ENCODE measurements at regions not wholly inside any gene's neighbourhood (a gene's known extent, or its start where the extent isn't known, plus 50 kb on each side); places are given as distances from the start of the nearest gene placed in this dataset.

GRCh38 chr5:114636271-114636670 lies 274.4 kb downstream of the KCNN2 start:
- ATAC-seq (ENCODE audit: low FRiP score in 2 of 2) (no peak), DNase-seq (no peak)
- Histone ChIP-seq H3K9me3 (no peaks in the 10 kb centered on the region), H3K4me3 (no peak overlapping the region), H3K4me1 (no peaks in the 10 kb centered on the region), H3K36me3 (no peaks in the 10 kb centered on the region), H3K27me3 (no peaks in the 10 kb centered on the region), H3K27ac (no peak overlapping the region)
- TF ChIP-seq POLR2A (IDR thresholded peaks at IDR 0.05): no peak
- TF ChIP-seq EP300 (IDR thresholded peaks at IDR 0.05): no peak
- no peak for TF ChIP-seq POLR2AphosphoS5 (IDR thresholded peaks at IDR 0.05)
- no peak for TF ChIP-seq CTCF (IDR thresholded peaks at IDR 0.05)
- 49 to 63% methylated on average over 3 of the region's 3 CpGs for WGBS, 2 donors

GRCh38 chr5:114634967-114635901 lies 273.4 kb downstream of the KCNN2 start:
- Histone ChIP-seq H3K27ac (no peak overlapping the region), H3K9me3 (no peaks in the 10 kb centered on the region), H3K4me1 (no peaks in the 10 kb centered on the region), H3K27me3 (no peaks in the 10 kb centered on the region), H3K4me3 (no peak overlapping the region), H3K36me3 (no peaks in the 10 kb centered on the region)
- 63 to 80% methylated on average over 5 of the region's 5 CpGs for WGBS, 2 donors
- TF ChIP-seq EP300 (IDR thresholded peaks at IDR 0.05) (no peak), CTCF (IDR thresholded peaks at IDR 0.05) (no peak), POLR2AphosphoS5 (IDR thresholded peaks at IDR 0.05) (no peak), POLR2A (IDR thresholded peaks at IDR 0.05) (no peak)
- no peak for ATAC-seq (ENCODE audit: low FRiP score in 2 of 2)
- DNase-seq: no peak

GRCh38 chr5:114634517-114634916 lies 272.6 kb downstream of the KCNN2 start:
- no peaks in the 10 kb centered on the region for H3K36me3 ChIP-seq
- no peaks in the 10 kb centered on the region for H3K4me1 ChIP-seq
- no peak for ATAC-seq (ENCODE audit: low FRiP score in 2 of 2)
- H3K9me3 ChIP-seq: no peaks in the 10 kb centered on the region
- TF ChIP-seq POLR2AphosphoS5 (IDR thresholded peaks at IDR 0.05) (no peak), POLR2A (IDR thresholded peaks at IDR 0.05) (no peak), CTCF (IDR thresholded peaks at IDR 0.05) (no peak), EP300 (IDR thresholded peaks at IDR 0.05) (no peak)
- H3K4me3 ChIP-seq: no peak overlapping the region
- no peak for DNase-seq
- WGBS, 2 donors: 96 to 100% methylated on average over 2 of the region's 2 CpGs
- no peak overlapping the region for H3K27ac ChIP-seq
- H3K27me3 ChIP-seq: no peaks in the 10 kb centered on the region

GRCh38 chr5:114612406-114612805 lies 250.5 kb downstream of the KCNN2 start:
- ATAC-seq (ENCODE audit: low FRiP score in 2 of 2) (no peak), DNase-seq (no peak)
- WGBS, 2 donors: 63 to 76% methylated on average over 3 of the region's 3 CpGs
- H3K27me3 ChIP-seq: no peaks in the 10 kb centered on the region
- H3K9me3 ChIP-seq: no peaks in the 10 kb centered on the region
- H3K36me3 ChIP-seq: no peaks in the 10 kb centered on the region
- H3K4me1 ChIP-seq: no peaks in the 10 kb centered on the region
- no peak overlapping the region for H3K27ac ChIP-seq
- no peak overlapping the region for H3K4me3 ChIP-seq
- no peak for TF ChIP-seq POLR2AphosphoS5 (IDR thresholded peaks at IDR 0.05)
- TF ChIP-seq CTCF (IDR thresholded peaks at IDR 0.05): no peak

- 44 to 57% methylated on average over 2 of the region's 2 CpGs for WGBS, 2 donors
- DNase-seq (no peak), ATAC-seq (ENCODE audit: low FRiP score in 2 of 2) (no peak)
- H3K27me3 ChIP-seq: no peaks in the 10 kb centered on the region
- H3K9me3 ChIP-seq: no peaks in the 10 kb centered on the region
- no peak overlapping the region for H3K27ac ChIP-seq
- H3K36me3 ChIP-seq: no peaks in the 10 kb centered on the region
- H3K4me1 ChIP-seq: no peaks in the 10 kb centered on the region
- H3K4me3 ChIP-seq: no peak overlapping the region
- TF ChIP-seq POLR2AphosphoS5 (IDR thresholded peaks at IDR 0.05) (peak in 1 of 2 donors; percentile 64), CTCF (IDR thresholded peaks at IDR 0.05) (no peak), EP300 (IDR thresholded peaks at IDR 0.05) (peak in 2 of 4 donors; percentile 23 to 73), POLR2A (IDR thresholded peaks at IDR 0.05) (no peak)
Measured at GRCh38 chr5:114581136-114581535, 219.3 kb downstream of the KCNN2 start.
